ENCODE measurements at regions not wholly inside any gene's neighbourhood (a gene's known extent, or its start where the extent isn't known, plus 50 kb on each side); places are given as distances from the start of the nearest gene placed in this dataset.

- DNase-seq (ENCODE audit: low read depth, low spot score) (peak; percentile 55), FAIRE-seq (no peak)
- Histone ChIP-seq H3K9me1 (replicated peaks; ENCODE audit: control insufficient read depth, extremely low read depth, insufficient read depth, low read length) (peaks cover 2% of the 10 kb centered on the region), H2AFZ (ENCODE audit: low read depth, low read length) (no peak overlapping the region), H3K27me3 (ENCODE audit: control insufficient read depth in 2 of 2, insufficient read depth in 2 of 2, low read length in 2 of 2) (no peaks in the 10 kb centered on the region), H3K36me3 (ENCODE audit: control insufficient read depth in 2 of 2, extremely low read depth in 1 of 2, insufficient read depth in 2 of 2, low read length in 2 of 2) (no peaks in the 10 kb centered on the region), H4K20me1 (replicated peaks; ENCODE audit: control insufficient read depth, extremely low read depth, insufficient read depth, low read length) (no peaks in the 10 kb centered on the region), H3K79me2 (ENCODE audit: control insufficient read depth, insufficient read depth, low read length) (no peaks in the 10 kb centered on the region), H3K4me1 (ENCODE audit: control insufficient read depth, extremely low read depth, insufficient read depth, low read length) (peaks cover 38% of the 10 kb centered on the region), H3K27ac (ENCODE audit: insufficient read depth, low read depth, low read length) (peak overlapping the region; percentile 42), H3K4me2 (ENCODE audit: insufficient read depth, low read length) (no peak overlapping the region), H3K9me3 (replicated peaks; ENCODE audit: control insufficient read depth, insufficient read depth, low read length) (no peaks in the 10 kb centered on the region), H3K9ac (replicated peaks; ENCODE audit: extremely low read depth, insufficient read depth, low read length) (peak overlapping the region; percentile 42), H3K4me3 (replicated peaks in 1 of 3; ENCODE audit: insufficient read depth in 1 of 3, low read depth in 1 of 3, low read length in 3 of 3) (no peak overlapping the region)
- intact Hi-C loops (cut with micrococcal nuclease) (loop anchor here (2.0 kb wide), 1 partner anchor 270 kb away; no protein-coding TSS in a partner anchor), dilution Hi-C loops (cut with MboI; ENCODE audit: extremely low pct_ligation_motif_present, low sequenced_read_pairs) (no loop called here)
- BruUV-seq (replicated peaks): TSS peak; percentile 33
- CTCF ChIA-PET: interaction anchor here (1.2 kb wide), 1 partner anchor 9 kb away, joined by 4 read pairs; no protein-coding TSS in a partner anchor
- TF ChIP-seq POLR2A (IDR thresholded peaks at IDR 0.05; ENCODE audit: low read depth, low read length) (no peak), MAX (IDR thresholded peaks at IDR 0.05; ENCODE audit: insufficient read depth, insufficient read length) (no peak), MYC (IDR thresholded peaks at IDR 0.05; ENCODE audit: low read depth, low read length) (no peak), JUN (IDR thresholded peaks at IDR 0.05; ENCODE audit: borderline replicate concordance, insufficient read depth, insufficient read length, low read depth) (no peak), GATA2 (IDR thresholded peaks at IDR 0.05; ENCODE audit: insufficient read depth, insufficient read length, low read depth, low read length) (peak; percentile 78)
- POLR2A ChIA-PET: no interaction called here
These were observed 258.2 kb upstream of the STT3B start for GRCh38 chr3:31274326-31275024.

- Histone ChIP-seq H3K4me3 (replicated peaks in 1 of 3; ENCODE audit: insufficient read depth in 1 of 3, low read depth in 1 of 3, low read length in 3 of 3) (no peak overlapping the region), H3K4me2 (ENCODE audit: insufficient read depth, low read length) (peak overlapping the region; percentile 38), H3K9me3 (replicated peaks; ENCODE audit: control insufficient read depth, insufficient read depth, low read length) (no peaks in the 10 kb centered on the region), H3K27me3 (ENCODE audit: control insufficient read depth in 2 of 2, insufficient read depth in 2 of 2, low read length in 2 of 2) (no peaks in the 10 kb centered on the region), H2AFZ (ENCODE audit: low read depth, low read length) (no peak overlapping the region), H3K36me3 (ENCODE audit: control insufficient read depth in 2 of 2, extremely low read depth in 1 of 2, insufficient read depth in 2 of 2, low read length in 2 of 2) (no peaks in the 10 kb centered on the region), H3K9me1 (replicated peaks; ENCODE audit: control insufficient read depth, extremely low read depth, insufficient read depth, low read length) (peaks cover 2% of the 10 kb centered on the region), H3K79me2 (ENCODE audit: control insufficient read depth, insufficient read depth, low read length) (no peaks in the 10 kb centered on the region), H3K9ac (replicated peaks; ENCODE audit: extremely low read depth, insufficient read depth, low read length) (peak overlapping the region; percentile 37), H3K27ac (ENCODE audit: insufficient read depth, low read depth, low read length) (peak overlapping the region; percentile 42), H4K20me1 (replicated peaks; ENCODE audit: control insufficient read depth, extremely low read depth, insufficient read depth, low read length) (no peaks in the 10 kb centered on the region), H3K4me1 (ENCODE audit: control insufficient read depth, extremely low read depth, insufficient read depth, low read length) (peaks cover 38% of the 10 kb centered on the region)
- DNase-seq (ENCODE audit: low read depth, low spot score): peak; percentile 56
- no peak for TF ChIP-seq GATA2 (IDR thresholded peaks at IDR 0.05; ENCODE audit: insufficient read depth, insufficient read length, low read depth, low read length)
- TF ChIP-seq FOS (IDR thresholded peaks at IDR 0.05; ENCODE audit: borderline replicate concordance, insufficient read depth, low read length): no peak
- no peak for TF ChIP-seq EZH2 (IDR thresholded peaks at IDR 0.05; ENCODE audit: borderline replicate concordance, low read depth, low read length, severe bottlenecking)
- no peak for TF ChIP-seq MAX (IDR thresholded peaks at IDR 0.05; ENCODE audit: insufficient read depth, insufficient read length)
- no peak for TF ChIP-seq POLR2A (IDR thresholded peaks at IDR 0.05; ENCODE audit: low read depth, low read length)
- TF ChIP-seq JUN (IDR thresholded peaks at IDR 0.05; ENCODE audit: borderline replicate concordance, insufficient read depth, insufficient read length, low read depth): no peak
- TF ChIP-seq CTCF (IDR thresholded peaks at IDR 0.05; ENCODE audit: extremely low read depth in 1 of 2, insufficient read depth in 1 of 2, low read depth in 1 of 2, low read length in 2 of 2): no peak
- CTCF ChIA-PET: interaction anchor here (1.2 to 1.3 kb wide), 2 partner anchors 9 kb away, joined by 3 to 4 read pairs; no protein-coding TSS in a partner anchor
- dilution Hi-C loops (cut with MboI; ENCODE audit: extremely low pct_ligation_motif_present, low sequenced_read_pairs): no loop called here
- BruUV-seq (replicated peaks): no TSS peak
- POLR2A ChIA-PET: no interaction called here
- no peak for FAIRE-seq
- intact Hi-C loops (cut with micrococcal nuclease): loop anchor here (2.0 kb wide), 1 partner anchor 270 kb away; no protein-coding TSS in a partner anchor
These were observed 257.6 kb upstream of the STT3B start for GRCh38 chr3:31275038-31275572.

Measured in endothelial cell of umbilical vein (primary cell).